ENCODE measurements at regions not wholly inside any gene's neighbourhood (a gene's known extent, or its start where the extent isn't known, plus 50 kb on each side); places are given as distances from the start of the nearest gene placed in this dataset.

DNA sequence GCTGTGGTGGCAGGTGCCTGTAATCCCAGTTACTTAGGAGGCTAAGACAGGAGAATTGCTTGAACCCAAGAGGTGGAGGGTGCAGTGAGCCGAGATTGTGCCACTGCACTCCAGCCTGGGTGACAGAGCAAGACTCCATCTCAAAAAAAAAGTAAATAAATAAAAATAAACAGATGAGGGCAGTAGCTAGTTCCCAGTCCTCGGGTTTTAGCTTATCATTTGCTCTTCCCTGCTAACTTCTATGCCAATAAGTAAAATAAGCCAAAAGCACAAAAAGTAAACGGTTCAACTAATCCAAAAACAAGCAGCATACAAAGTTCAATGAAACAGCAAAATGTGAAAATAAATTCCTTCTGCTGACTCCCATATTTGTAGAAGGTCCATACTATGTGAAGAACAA lies 133.0 kb upstream of the TMCC3 start:
- no peaks in the 10 kb centered on the region for H3K9me2 ChIP-seq (replicated peaks; ENCODE audit: insufficient read depth, low read length)
- H3K9me3 ChIP-seq (ENCODE audit: insufficient read depth, low read length) = no peaks in the 10 kb centered on the region
- TF ChIP-seq, protein P1, sequence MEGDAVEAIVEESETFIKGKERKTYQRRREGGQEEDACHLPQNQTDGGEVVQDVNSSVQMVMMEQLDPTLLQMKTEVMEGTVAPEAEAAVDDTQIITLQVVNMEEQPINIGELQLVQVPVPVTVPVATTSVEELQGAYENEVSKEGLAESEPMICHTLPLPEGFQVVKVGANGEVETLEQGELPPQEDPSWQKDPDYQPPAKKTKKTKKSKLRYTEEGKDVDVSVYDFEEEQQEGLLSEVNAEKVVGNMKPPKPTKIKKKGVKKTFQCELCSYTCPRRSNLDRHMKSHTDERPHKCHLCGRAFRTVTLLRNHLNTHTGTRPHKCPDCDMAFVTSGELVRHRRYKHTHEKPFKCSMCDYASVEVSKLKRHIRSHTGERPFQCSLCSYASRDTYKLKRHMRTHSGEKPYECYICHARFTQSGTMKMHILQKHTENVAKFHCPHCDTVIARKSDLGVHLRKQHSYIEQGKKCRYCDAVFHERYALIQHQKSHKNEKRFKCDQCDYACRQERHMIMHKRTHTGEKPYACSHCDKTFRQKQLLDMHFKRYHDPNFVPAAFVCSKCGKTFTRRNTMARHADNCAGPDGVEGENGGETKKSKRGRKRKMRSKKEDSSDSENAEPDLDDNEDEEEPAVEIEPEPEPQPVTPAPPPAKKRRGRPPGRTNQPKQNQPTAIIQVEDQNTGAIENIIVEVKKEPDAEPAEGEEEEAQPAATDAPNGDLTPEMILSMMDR (IDR thresholded peaks at IDR 0.05; ENCODE audit: insufficient read depth, low read length, poor library complexity, severe bottlenecking) = no peak
- TF ChIP-seq EZH2phosphoT487 (conservative IDR thresholded peaks at IDR 0.05; ENCODE audit: low read length) = no peak
- no peaks in the 10 kb centered on the region for H3K27me3 ChIP-seq (ENCODE audit: low read length)
- H3K4me2 ChIP-seq (ENCODE audit: low read depth, low read length, poor library complexity, severe bottlenecking) = peak overlapping the region; percentile 22
- no peaks in the 10 kb centered on the region for H3K79me2 ChIP-seq (ENCODE audit: insufficient read depth, low read length)
- no peak overlapping the region for H3K4me3 ChIP-seq (ENCODE audit: insufficient read depth, low read length, poor library complexity, severe bottlenecking)
- H4K20me1 ChIP-seq (ENCODE audit: low read depth, low read length) = no peaks in the 10 kb centered on the region
- H3K9ac ChIP-seq (ENCODE audit: low read length) = no peak overlapping the region
- H3K27ac ChIP-seq (ENCODE audit: low read depth, low read length) = no peak overlapping the region
- H2AFZ ChIP-seq (ENCODE audit: low read depth, low read length, severe bottlenecking) = no peak overlapping the region
- H3K36me3 ChIP-seq (ENCODE audit: low read length) = 0 out of 2 replicates have a peak, but pooled peaks cover 9% of the 10 kb centered on the region
- no peaks in the 10 kb centered on the region for H3F3A ChIP-seq (ENCODE audit: insufficient read depth)

GRCh38 chr12:94781835-94782234 lies 131.5 kb upstream of the TMCC3 start:
- H3K79me2 ChIP-seq (ENCODE audit: insufficient read depth, low read length) = no peaks in the 10 kb centered on the region
- no peaks in the 10 kb centered on the region for H4K20me1 ChIP-seq (ENCODE audit: low read depth, low read length)
- H3K4me2 ChIP-seq (ENCODE audit: low read depth, low read length, poor library complexity, severe bottlenecking) = no peak overlapping the region
- no peak overlapping the region for H3K9ac ChIP-seq (ENCODE audit: low read length)
- no peaks in the 10 kb centered on the region for H3K9me2 ChIP-seq (replicated peaks; ENCODE audit: insufficient read depth, low read length)
- H3K36me3 ChIP-seq (ENCODE audit: low read length) = 0 out of 2 replicates have a peak, but pooled peaks cover 9% of the 10 kb centered on the region
- no peak overlapping the region for H3K27ac ChIP-seq (ENCODE audit: low read depth, low read length)
- no peak overlapping the region for H3K4me3 ChIP-seq (ENCODE audit: insufficient read depth, low read length, poor library complexity, severe bottlenecking)
- TF ChIP-seq EZH2phosphoT487 (conservative IDR thresholded peaks at IDR 0.05; ENCODE audit: low read length) = no peak
- TF ChIP-seq, protein P1 (IDR thresholded peaks at IDR 0.05; ENCODE audit: insufficient read depth, low read length, poor library complexity, severe bottlenecking) = no peak
- no peaks in the 10 kb centered on the region for H3K27me3 ChIP-seq (ENCODE audit: low read length)
- H3K9me3 ChIP-seq (ENCODE audit: insufficient read depth, low read length) = no peaks in the 10 kb centered on the region
- no peak overlapping the region for H2AFZ ChIP-seq (ENCODE audit: low read depth, low read length, severe bottlenecking)
- no peaks in the 10 kb centered on the region for H3F3A ChIP-seq (ENCODE audit: insufficient read depth)

GRCh38 chr12:94779485-94779884 lies 129.1 kb upstream of the TMCC3 start:
- no peaks in the 10 kb centered on the region for H3K79me2 ChIP-seq (ENCODE audit: insufficient read depth, low read length)
- no peak overlapping the region for H3K4me2 ChIP-seq (ENCODE audit: low read depth, low read length, poor library complexity, severe bottlenecking)
- no peak overlapping the region for H2AFZ ChIP-seq (ENCODE audit: low read depth, low read length, severe bottlenecking)
- H3K4me3 ChIP-seq (ENCODE audit: insufficient read depth, low read length, poor library complexity, severe bottlenecking) = no peak overlapping the region
- no peak for TF ChIP-seq EZH2phosphoT487 (conservative IDR thresholded peaks at IDR 0.05; ENCODE audit: low read length)
- no peaks in the 10 kb centered on the region for H3K9me3 ChIP-seq (ENCODE audit: insufficient read depth, low read length)
- no peaks in the 10 kb centered on the region for H3K9me2 ChIP-seq (replicated peaks; ENCODE audit: insufficient read depth, low read length)
- H3K27me3 ChIP-seq (ENCODE audit: low read length) = no peaks in the 10 kb centered on the region
- H4K20me1 ChIP-seq (ENCODE audit: low read depth, low read length) = no peaks in the 10 kb centered on the region
- 0 out of 2 replicates have a peak, but pooled peaks cover 5% of the 10 kb centered on the region for H3K36me3 ChIP-seq (ENCODE audit: low read length)
- no peak overlapping the region for H3K27ac ChIP-seq (ENCODE audit: low read depth, low read length)
- no peaks in the 10 kb centered on the region for H3F3A ChIP-seq (ENCODE audit: insufficient read depth)
- no peak overlapping the region for H3K9ac ChIP-seq (ENCODE audit: low read length)

GRCh38 chr12:94777936-94778335 lies 127.6 kb upstream of the TMCC3 start:
- Histone ChIP-seq H4K20me1 (ENCODE audit: low read depth, low read length) (no peaks in the 10 kb centered on the region), H3K4me2 (ENCODE audit: low read depth, low read length, poor library complexity, severe bottlenecking) (no peak overlapping the region), H3K79me2 (ENCODE audit: insufficient read depth, low read length) (no peaks in the 10 kb centered on the region), H3K27me3 (ENCODE audit: low read length) (no peaks in the 10 kb centered on the region), H3K27ac (ENCODE audit: low read depth, low read length) (no peak overlapping the region), H3K4me3 (ENCODE audit: insufficient read depth, low read length, poor library complexity, severe bottlenecking) (no peak overlapping the region), H3K36me3 (ENCODE audit: low read length) (0 out of 2 replicates have a peak, but pooled peaks cover 5% of the 10 kb centered on the region), H3K9me2 (replicated peaks; ENCODE audit: insufficient read depth, low read length) (no peaks in the 10 kb centered on the region), H3K9ac (ENCODE audit: low read length) (no peak overlapping the region), H3F3A (ENCODE audit: insufficient read depth) (no peaks in the 10 kb centered on the region), H2AFZ (ENCODE audit: low read depth, low read length, severe bottlenecking) (no peak overlapping the region), H3K9me3 (ENCODE audit: insufficient read depth, low read length) (no peaks in the 10 kb centered on the region)
- TF ChIP-seq EZH2phosphoT487 (conservative IDR thresholded peaks at IDR 0.05; ENCODE audit: low read length) = no peak
- TF ChIP-seq, protein P1 (IDR thresholded peaks at IDR 0.05; ENCODE audit: insufficient read depth, low read length, poor library complexity, severe bottlenecking) = no peak
